Mesendoderm (in vitro differentiated cells): ENCODE measurements at regions not wholly inside any gene's neighbourhood (a gene's known extent, or its start where the extent isn't known, plus 50 kb on each side); places are given as distances from the start of the nearest gene placed in this dataset.
A peak's percentile ranks its signal among the peaks of the same experiment; 100 is the strongest.

ENCODE experiments used
- DNase-seq: peaks from one replicate; pipeline ENCODE4 v3.0.0; 2013
- H2AK5ac ChIP-seq: 2 replicates; pipeline ENCODE4 v1.6.1; 2013; ENCODE audit warnings: low read length, inconsistent platforms
- H2BK120ac ChIP-seq: 2 replicates; pipeline ENCODE4 v1.6.1; 2013; ENCODE audit warnings: low read depth, mild to moderate bottlenecking, low read length, moderate library complexity, mixed read lengths
- H2BK15ac ChIP-seq: replicated peaks from 2 replicates; pipeline ENCODE4 v1.6.1; 2013; ENCODE audit warnings: low read depth, mild to moderate bottlenecking, moderate library complexity
- H2BK5ac ChIP-seq: 2 replicates; pipeline ENCODE4 v1.6.1; 2013; ENCODE audit warnings: low read length, inconsistent platforms
- H3K18ac ChIP-seq: 2 replicates; pipeline ENCODE4 v1.6.1; 2013; ENCODE audit warnings: mild to moderate bottlenecking, low read length, mixed read lengths
- H3K23ac ChIP-seq: one replicate; pipeline ENCODE4 v1.6.1; 2013; ENCODE audit warnings: low read length
- H3K27ac ChIP-seq: 2 replicates; pipeline ENCODE4 v1.5.1; 2013; ENCODE audit warnings: low read depth, mild to moderate bottlenecking, inconsistent platforms, low read length, moderate library complexity
- H3K27me3 ChIP-seq: 2 replicates; pipeline ENCODE4 v1.6.1; 2013; ENCODE audit warnings: low read length, control low read depth, mild to moderate bottlenecking, inconsistent platforms; ENCODE audit not compliant: insufficient read depth, poor library complexity
- H3K36me3 ChIP-seq: 2 replicates; pipeline ENCODE4 v1.6.1; 2013; ENCODE audit warnings: low read length, inconsistent platforms; ENCODE audit not compliant: control insufficient read depth, insufficient read depth
- H3K4ac ChIP-seq: one replicate; pipeline ENCODE4 v1.6.1; 2013; ENCODE audit warnings: low read depth, mild to moderate bottlenecking, low read length, moderate library complexity
- H3K4me1 ChIP-seq: 2 replicates; pipeline ENCODE4 v1.6.1; 2013; ENCODE audit warnings: low read depth, low read length, inconsistent platforms; ENCODE audit not compliant: control insufficient read depth
- H3K4me2 ChIP-seq: 2 replicates; pipeline ENCODE4 v1.6.1; 2013; ENCODE audit warnings: low read length
- H3K4me3 ChIP-seq: 2 replicates; pipeline ENCODE4 v1.5.1; 2013; ENCODE audit warnings: mild to moderate bottlenecking, low read length
- H3K56ac ChIP-seq: one replicate; pipeline ENCODE4 v1.6.1; 2013; ENCODE audit warnings: low read length
- H3K79me1 ChIP-seq: 2 replicates; pipeline ENCODE4 v1.6.1; 2013; ENCODE audit warnings: low read length, inconsistent platforms
- H3K79me2 ChIP-seq: 2 replicates; pipeline ENCODE4 v1.6.1; 2013; ENCODE audit warnings: mild to moderate bottlenecking, low read length; ENCODE audit not compliant: control insufficient read depth, insufficient read depth
- H3K9ac ChIP-seq: 2 replicates; pipeline ENCODE4 v1.6.1; 2013; ENCODE audit warnings: low read length, inconsistent platforms
- H4K5ac ChIP-seq: one replicate; pipeline ENCODE4 v1.6.1; 2013; ENCODE audit warnings: low read length
- H4K8ac ChIP-seq: one replicate; pipeline ENCODE4 v1.6.1; 2013; ENCODE audit warnings: low read depth, mild to moderate bottlenecking, control low read depth, low read length, moderate library complexity
- WGBS: extraction: QIAGEN DNeasy Blood & Tissue Kit; methylation state at CpG from one replicate; pipeline ENCODE4 v1.1.7; 2013; ENCODE audit warnings: low lambda C conversion rate, missing lambda C conversion rate; ENCODE audit not compliant: insufficient coverage; ENCODE audit errors: extremely low coverage; 5-methylcytosine and 5-hydroxymethylcytosine counted together

GRCh38 chr12:123065676-123066383 lies 85.1 kb downstream of the PITPNM2 start:
- H3K4ac ChIP-seq, result no peak overlapping the region
- peak overlapping the region; percentile 85 for H3K23ac ChIP-seq
- H3K36me3 ChIP-seq, result no peaks in the 10 kb centered on the region
- H4K8ac ChIP-seq, result no peak overlapping the region
- H3K18ac ChIP-seq, result no peak overlapping the region
- DNase-seq, result no peak
- no peak overlapping the region for H3K4me2 ChIP-seq
- no peaks in the 10 kb centered on the region for H3K79me2 ChIP-seq
- H4K5ac ChIP-seq, result no peak overlapping the region
- no peak overlapping the region for H3K9ac ChIP-seq
- H2AK5ac ChIP-seq, result no peak overlapping the region
- no peak overlapping the region for H2BK15ac ChIP-seq
- H3K56ac ChIP-seq, result peak overlapping the region; percentile 39
- H3K27me3 ChIP-seq, result no peaks in the 10 kb centered on the region
- H2BK120ac ChIP-seq, result no peak overlapping the region
- H2BK5ac ChIP-seq, result no peak overlapping the region
- H3K79me1 ChIP-seq, result no peaks in the 10 kb centered on the region
- no peak overlapping the region for H3K27ac ChIP-seq
- no CpG with 5 or more reads among the region's 9 CpGs for WGBS
- no peak overlapping the region for H3K4me3 ChIP-seq
- H3K4me1 ChIP-seq, result no peaks in the 10 kb centered on the region

- no peak overlapping the region for H3K27ac ChIP-seq
- H3K27me3 ChIP-seq, result no peaks in the 10 kb centered on the region
- H3K9ac ChIP-seq, result no peak overlapping the region
- H2BK15ac ChIP-seq, result no peak overlapping the region
- no peak overlapping the region for H2BK5ac ChIP-seq
- no peak overlapping the region for H4K8ac ChIP-seq
- H3K36me3 ChIP-seq, result no peaks in the 10 kb centered on the region
- H4K5ac ChIP-seq, result no peak overlapping the region
- no peak overlapping the region for H3K4me3 ChIP-seq
- no peak overlapping the region for H3K56ac ChIP-seq
- no peak overlapping the region for H3K4ac ChIP-seq
- no peaks in the 10 kb centered on the region for H3K79me1 ChIP-seq
- DNase-seq, result no peak
- H2AK5ac ChIP-seq, result no peak overlapping the region
- H3K79me2 ChIP-seq, result no peaks in the 10 kb centered on the region
- no peaks in the 10 kb centered on the region for H3K4me1 ChIP-seq
- no peak overlapping the region for H3K4me2 ChIP-seq
- no peak overlapping the region for H2BK120ac ChIP-seq
- H3K23ac ChIP-seq, result no peak overlapping the region
- H3K18ac ChIP-seq, result no peak overlapping the region
- WGBS, result no CpG with 5 or more reads among the region's 8 CpGs
These were observed 84.6 kb downstream of the ARL6IP4 start for GRCh38 chr12:123064885-123065619.

- WGBS, result no CpG with 5 or more reads among the region's 8 CpGs
- Histone ChIP-seq H4K8ac (no peak overlapping the region), H3K79me2 (no peaks in the 10 kb centered on the region), H3K36me3 (no peaks in the 10 kb centered on the region), H2BK15ac (no peak overlapping the region), H2AK5ac (no peak overlapping the region), H3K4me2 (no peak overlapping the region), H3K27me3 (no peaks in the 10 kb centered on the region), H2BK120ac (no peak overlapping the region), H3K9ac (no peak overlapping the region), H3K18ac (no peak overlapping the region), H3K4me1 (no peaks in the 10 kb centered on the region), H3K4ac (no peak overlapping the region), H3K4me3 (no peak overlapping the region), H2BK5ac (no peak overlapping the region), H4K5ac (no peak overlapping the region), H3K23ac (no peak overlapping the region), H3K79me1 (no peaks in the 10 kb centered on the region), H3K56ac (no peak overlapping the region), H3K27ac (no peak overlapping the region)
- no peak for DNase-seq
These were observed 83.9 kb downstream of the ARL6IP4 start for GRCh38 chr12:123064366-123064765.

- Histone ChIP-seq H2BK5ac (no peak overlapping the region), H3K27me3 (no peaks in the 10 kb centered on the region), H2AK5ac (no peak overlapping the region), H3K79me1 (no peaks in the 10 kb centered on the region), H3K4me2 (no peak overlapping the region), H2BK15ac (no peak overlapping the region), H4K8ac (no peak overlapping the region), H3K36me3 (no peaks in the 10 kb centered on the region), H3K4me1 (no peaks in the 10 kb centered on the region), H3K23ac (no peak overlapping the region), H3K27ac (no peak overlapping the region), H3K9ac (no peak overlapping the region), H3K4ac (no peak overlapping the region), H3K79me2 (no peaks in the 10 kb centered on the region), H3K18ac (no peak overlapping the region), H2BK120ac (no peak overlapping the region), H3K56ac (no peak overlapping the region), H3K4me3 (no peak overlapping the region), H4K5ac (no peak overlapping the region)
- WGBS, result no CpG with 5 or more reads among the region's 2 CpGs
- DNase-seq, result peak; percentile 84
These were observed 83.1 kb downstream of the ARL6IP4 start for GRCh38 chr12:123063535-123063934.

DNA sequence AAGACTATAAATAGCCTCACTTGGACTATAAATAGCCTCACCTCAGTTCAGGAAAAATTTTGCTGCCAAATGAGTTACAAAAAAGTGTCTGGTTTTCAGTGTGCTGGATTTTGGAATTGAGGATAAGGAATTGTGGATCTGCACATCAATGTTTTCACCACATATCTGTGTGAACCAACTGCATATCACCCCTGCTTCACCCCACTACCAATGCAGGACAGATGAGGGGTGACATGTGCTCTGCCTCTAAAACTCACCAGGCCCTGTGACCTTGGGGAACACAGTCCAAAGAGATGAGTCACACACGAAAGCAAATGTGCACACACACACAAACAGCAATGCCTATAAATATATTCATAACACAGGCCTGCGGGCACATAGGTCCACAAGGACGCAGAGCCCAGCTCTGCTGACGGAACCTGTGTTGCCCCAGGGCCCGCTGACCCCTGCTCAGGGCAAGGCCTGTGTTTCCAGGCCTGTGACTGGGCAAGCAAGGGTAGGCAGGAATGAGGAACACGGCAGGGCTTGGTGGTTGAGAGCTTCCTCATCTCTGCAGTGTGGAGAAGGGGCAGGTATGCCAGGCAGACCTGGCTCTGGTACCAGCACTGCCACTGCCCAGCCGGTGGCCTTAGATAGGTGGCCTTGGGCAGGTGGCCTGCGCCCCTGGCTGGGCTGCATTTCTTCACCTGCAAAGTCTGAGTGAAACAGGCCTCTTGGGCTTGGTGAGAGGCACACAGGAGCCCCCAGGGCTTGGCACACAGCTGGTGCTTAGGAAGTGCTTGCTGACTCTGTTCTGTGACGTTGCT lies 82.4 kb downstream of the ARL6IP4 start:
- H3K4me3 ChIP-seq, result no peak overlapping the region
- no peaks in the 10 kb centered on the region for H3K79me2 ChIP-seq
- no peak overlapping the region for H3K23ac ChIP-seq
- no peak overlapping the region for H3K9ac ChIP-seq
- no peak overlapping the region for H4K5ac ChIP-seq
- H3K79me1 ChIP-seq, result no peaks in the 10 kb centered on the region
- H3K27ac ChIP-seq, result no peak overlapping the region
- H3K18ac ChIP-seq, result no peak overlapping the region
- no peak overlapping the region for H3K4me2 ChIP-seq
- H3K27me3 ChIP-seq, result no peaks in the 10 kb centered on the region
- H3K56ac ChIP-seq, result no peak overlapping the region
- H2BK15ac ChIP-seq, result no peak overlapping the region
- WGBS, result no CpG with 5 or more reads among the region's 9 CpGs
- no peaks in the 10 kb centered on the region for H3K4me1 ChIP-seq
- no peaks in the 10 kb centered on the region for H3K36me3 ChIP-seq
- H4K8ac ChIP-seq, result no peak overlapping the region
- H2BK5ac ChIP-seq, result no peak overlapping the region
- no peak for DNase-seq
- no peak overlapping the region for H3K4ac ChIP-seq
- H2BK120ac ChIP-seq, result no peak overlapping the region
- H2AK5ac ChIP-seq, result no peak overlapping the region
